ENCODE measurements at regions not wholly inside any gene's neighbourhood (a gene's known extent, or its start where the extent isn't known, plus 50 kb on each side); places are given as distances from the start of the nearest gene placed in this dataset.

DNA sequence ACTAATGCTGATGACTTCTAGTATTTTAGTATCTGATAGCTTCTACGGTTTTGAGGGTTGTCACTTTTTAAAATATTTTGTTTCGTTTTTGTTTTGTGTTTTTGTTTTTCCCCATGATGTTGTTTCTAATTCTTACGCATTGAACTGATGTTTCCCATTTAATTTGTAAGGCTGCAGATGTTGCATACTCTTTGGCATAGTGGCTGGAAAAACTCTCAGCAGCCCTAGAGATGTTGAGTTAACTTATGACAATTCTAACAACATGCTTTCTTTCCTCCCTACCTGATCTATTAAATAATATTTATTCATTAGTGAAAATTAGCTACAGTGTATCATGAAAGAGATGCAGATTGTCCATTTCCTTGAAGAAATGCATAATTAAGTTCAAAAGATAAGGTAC lies 559.3 kb upstream of the GRM7 start:
- TF ChIP-seq POLR2A (IDR thresholded peaks at IDR 0.05), result no peak
- TF ChIP-seq, protein P1, sequence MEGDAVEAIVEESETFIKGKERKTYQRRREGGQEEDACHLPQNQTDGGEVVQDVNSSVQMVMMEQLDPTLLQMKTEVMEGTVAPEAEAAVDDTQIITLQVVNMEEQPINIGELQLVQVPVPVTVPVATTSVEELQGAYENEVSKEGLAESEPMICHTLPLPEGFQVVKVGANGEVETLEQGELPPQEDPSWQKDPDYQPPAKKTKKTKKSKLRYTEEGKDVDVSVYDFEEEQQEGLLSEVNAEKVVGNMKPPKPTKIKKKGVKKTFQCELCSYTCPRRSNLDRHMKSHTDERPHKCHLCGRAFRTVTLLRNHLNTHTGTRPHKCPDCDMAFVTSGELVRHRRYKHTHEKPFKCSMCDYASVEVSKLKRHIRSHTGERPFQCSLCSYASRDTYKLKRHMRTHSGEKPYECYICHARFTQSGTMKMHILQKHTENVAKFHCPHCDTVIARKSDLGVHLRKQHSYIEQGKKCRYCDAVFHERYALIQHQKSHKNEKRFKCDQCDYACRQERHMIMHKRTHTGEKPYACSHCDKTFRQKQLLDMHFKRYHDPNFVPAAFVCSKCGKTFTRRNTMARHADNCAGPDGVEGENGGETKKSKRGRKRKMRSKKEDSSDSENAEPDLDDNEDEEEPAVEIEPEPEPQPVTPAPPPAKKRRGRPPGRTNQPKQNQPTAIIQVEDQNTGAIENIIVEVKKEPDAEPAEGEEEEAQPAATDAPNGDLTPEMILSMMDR (IDR thresholded peaks at IDR 0.05), result no peak
